ENCODE measurements at regions not wholly inside any gene's neighbourhood (a gene's known extent, or its start where the extent isn't known, plus 50 kb on each side); places are given as distances from the start of the nearest gene placed in this dataset.

- no peak for DNase-seq
Measured at GRCh38 chr4:43990963-43991362, 457.6 kb downstream of the KCTD8 start.

GRCh38 chr4:43992552-43992951 lies 456.1 kb downstream of the KCTD8 start:
- no peak for DNase-seq

DNA sequence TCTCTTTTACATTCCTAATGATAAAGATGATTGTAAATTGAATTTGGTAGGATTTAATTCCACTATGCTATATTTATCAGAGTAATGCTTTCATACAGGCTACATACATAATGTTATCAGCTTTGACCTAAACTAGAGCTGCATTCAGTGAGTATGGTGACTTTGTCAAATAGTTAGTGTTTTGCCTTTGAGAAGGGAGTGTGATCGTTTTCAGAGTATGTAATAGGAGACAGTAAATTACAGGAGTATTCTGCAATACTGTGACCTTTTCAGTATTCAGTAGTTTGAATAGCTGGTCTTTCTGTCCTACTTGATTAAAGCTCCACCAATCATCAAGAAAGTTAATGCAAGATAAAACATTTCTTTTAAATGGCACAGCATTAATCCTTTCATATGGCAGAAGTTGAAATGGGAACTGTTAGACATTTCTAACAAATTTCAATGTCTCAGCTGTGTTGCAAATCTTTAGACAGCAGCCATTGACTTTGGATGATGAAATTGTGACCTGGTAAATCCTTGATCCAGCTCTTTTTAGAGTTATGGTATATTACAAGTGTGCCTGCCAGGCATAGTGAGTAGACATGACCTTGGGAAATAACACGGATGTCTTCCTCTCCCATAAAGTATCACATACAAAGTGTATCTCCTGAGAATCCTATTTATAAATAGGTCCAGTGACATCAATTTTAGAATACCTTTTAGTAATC lies 455.3 kb downstream of the KCTD8 start:
- no peak for DNase-seq

- DNase-seq = no peak
Measured at GRCh38 chr4:43999669-44000068, 448.9 kb downstream of the KCTD8 start.

DNA sequence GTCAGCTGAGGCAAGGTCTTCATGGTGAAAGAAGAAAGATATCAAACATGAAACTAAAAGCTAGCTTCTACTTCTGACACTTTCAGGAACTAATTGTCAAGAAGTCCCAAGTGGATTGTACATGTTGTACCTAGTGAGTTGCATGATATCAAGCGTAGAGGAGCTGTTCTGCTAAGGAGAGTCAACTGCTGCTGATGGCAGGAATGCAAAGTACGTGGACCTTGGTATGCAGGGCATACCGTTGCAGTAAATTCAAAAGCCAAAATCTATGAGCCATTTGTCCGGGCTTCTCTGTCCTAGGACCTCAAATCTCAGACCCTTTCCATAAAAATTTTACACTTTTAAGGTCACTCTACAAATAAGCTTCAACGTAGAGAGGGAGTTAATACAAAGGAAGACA lies 446.2 kb downstream of the KCTD8 start:
- DNase-seq = no peak

DNA sequence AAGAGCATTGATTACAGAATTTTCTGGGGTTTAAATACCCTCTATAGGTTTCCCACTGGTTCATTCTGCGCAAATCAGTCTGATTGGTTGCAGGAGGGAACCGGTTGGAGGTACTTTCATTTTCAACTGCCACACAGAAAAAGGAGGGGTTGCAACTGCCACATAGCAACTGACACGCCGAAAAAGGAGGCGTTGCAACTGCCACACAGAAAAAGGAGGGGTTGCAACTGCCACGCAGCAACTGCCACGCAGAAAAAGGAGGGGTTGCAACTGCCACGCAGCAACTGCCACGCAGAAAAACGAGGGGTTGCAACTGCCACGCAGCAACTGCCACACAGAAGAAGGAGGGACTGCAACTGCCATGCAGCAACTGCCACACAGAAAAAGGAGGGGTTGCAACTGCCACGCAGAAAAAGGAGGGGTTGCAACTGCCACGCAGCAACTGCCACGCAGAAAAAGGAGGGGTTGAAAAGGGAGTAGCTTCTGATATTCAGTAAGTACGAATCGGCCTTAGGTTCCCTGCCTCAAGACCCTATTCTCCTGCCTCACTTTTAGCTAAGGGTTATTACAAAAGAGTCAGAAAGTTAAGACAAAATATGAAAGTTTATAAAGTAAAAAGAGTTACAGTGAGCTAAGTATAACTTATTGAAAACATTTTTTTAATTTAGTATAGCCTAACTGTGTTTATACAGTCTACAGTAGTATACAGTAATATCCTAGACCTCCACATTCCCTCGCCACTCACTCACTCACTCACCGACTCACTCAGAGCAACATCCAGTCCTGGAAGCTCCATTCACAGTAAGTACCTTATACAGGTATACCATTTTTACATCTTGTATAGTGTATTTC lies 431.8 kb downstream of the KCTD8 start:
- DNase-seq = no peak

DNA sequence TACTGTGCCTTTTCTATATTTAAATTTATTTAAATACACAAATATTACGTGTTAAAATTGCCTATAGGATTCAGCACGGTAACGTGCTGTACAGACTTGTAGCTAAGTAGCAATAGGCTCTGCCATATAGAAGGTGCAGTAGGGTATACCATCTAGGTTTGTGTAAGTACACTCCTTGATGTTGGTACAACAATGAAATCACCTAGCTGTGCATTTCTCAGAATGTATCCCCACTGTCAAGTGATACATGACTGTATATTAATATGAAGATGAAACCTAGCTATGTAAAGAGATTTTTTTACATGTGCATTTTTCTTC lies 431.2 kb downstream of the KCTD8 start:
- DNase-seq = no peak

DNA sequence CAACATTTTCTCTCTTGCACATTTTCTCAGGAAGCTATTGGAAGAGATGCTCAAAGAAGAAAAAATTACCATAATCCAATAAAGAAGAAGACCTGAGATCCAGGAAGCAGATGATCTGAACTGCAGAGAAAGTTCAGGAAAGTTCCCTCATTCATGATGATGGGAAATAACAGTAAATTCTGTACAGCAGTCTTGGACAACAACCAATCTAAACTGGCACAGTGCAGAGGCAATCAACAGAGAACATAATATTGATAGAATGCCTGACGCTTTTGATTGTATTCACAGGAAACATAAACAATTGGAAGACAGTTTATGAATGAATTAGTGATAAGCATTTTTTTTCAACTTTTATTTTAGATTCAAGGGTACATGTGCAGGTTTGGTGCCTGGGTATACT lies 428.9 kb downstream of the KCTD8 start:
- no peak for DNase-seq

GRCh38 chr4:44025376-44026020 lies 423.1 kb downstream of the KCTD8 start:
- no peak for DNase-seq

DNA sequence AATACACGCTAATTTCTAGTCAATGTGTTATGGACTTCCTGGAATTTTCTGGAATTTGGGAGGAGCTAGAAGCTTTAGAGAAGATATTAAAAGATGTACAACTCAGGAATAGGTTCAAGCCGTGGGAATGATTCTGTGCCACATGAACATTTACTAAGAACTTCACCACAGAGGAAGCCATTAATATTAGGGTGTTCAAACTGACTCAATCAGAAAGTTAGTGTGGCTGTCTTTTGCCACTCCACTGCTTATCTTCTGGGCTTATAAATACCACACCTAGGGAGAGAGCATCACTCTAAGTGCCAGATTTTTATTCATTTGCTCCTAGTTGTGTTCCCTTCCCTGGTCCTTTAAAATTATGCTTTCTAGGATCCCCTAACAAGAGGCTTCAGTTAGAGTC lies 409.8 kb downstream of the KCTD8 start:
- no peak for DNase-seq

- no peak for DNase-seq
Measured at GRCh38 chr4:44046491-44046890, 402.1 kb downstream of the KCTD8 start.

GRCh38 chr4:44056721-44057151 lies 391.9 kb downstream of the KCTD8 start:
- DNase-seq = no peak

DNA sequence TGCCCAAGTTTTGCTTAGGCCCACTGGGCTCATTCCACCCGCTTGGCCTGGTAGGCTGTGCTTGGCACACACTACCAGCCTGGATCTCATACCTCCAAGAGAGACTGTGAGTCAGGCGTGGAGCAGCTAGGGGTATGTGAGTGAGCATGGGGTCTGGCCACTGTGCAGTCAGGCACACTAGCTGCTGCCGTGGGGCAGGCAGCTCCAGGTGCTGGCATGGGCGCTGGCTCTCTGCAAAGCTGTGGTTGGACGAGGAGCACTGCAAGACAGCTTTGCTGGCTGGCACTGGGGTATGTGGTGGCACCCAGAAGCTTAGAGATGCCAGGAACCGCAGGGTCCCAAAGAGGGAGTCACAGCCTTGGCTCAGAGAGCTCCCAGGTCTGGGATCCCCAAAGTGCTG lies 377.8 kb downstream of the KCTD8 start:
- no peak for DNase-seq

DNA sequence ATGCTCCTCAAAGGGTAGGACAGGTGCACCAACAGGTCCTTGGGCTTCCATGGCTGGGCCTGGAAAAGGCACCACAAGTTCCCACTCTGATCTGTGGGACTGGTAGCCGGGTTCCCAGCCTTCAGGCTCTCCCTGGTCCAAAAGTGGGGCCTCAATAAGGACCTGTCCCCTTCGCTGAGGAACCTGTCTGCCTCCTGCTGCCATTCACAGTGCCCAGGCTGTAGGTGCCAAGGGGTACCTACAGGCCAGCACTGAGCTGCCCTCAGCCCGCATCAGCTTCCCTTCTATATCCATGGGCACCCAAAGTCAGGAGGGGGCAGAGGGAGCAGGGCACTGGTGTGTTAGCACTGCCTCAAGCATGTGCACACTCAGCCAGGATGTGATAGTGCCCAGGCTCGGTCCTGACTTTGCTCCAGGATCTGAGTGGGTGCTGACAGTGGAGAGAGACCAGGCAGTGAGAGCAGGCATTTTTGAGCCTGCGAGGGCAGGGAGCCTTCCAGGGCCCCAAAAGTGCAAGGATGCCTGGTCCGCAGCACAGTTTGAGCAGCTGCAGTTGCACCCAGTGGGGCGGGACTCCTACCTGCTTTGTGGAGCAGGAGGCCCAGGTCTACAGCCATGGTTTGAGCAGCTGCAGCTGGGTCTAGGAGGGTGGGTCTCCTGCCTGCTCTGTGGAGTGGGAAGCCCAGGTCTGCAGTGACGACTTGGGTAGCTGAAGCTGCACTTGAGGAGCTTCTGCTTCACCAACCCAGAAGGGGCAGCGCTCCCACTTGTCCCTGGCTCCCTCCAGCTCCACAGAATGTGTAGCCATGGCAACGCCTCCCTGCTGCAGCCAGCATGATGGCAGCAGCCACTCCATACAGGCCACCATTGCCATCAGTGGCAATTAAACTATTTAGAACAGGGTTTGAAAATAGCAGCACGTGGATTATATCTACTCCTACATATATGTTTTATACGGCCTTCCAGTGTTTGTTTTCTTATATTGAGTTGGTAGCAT lies 376.4 kb downstream of the KCTD8 start:
- no peak for DNase-seq

GRCh38 chr4:44086753-44087152 lies 361.9 kb downstream of the KCTD8 start:
- no peak for DNase-seq

DNA sequence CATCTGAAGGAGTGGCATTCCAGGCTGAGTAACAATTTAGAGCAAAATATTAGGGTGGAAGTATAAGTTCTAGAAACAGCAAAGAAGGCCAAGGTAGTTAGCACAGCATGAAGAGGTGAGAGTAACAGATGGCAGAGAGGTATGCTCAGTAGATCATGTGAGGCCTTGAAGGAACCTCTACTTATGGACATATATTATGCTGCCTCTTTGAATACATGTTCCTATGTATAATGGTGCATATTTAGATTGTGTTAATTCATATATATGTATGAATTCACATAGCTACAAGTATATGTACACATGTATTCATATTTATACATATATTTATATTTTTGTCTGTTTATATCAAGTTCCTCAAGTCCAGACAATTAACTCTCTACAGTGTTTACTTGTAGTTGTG lies 355.2 kb downstream of the KCTD8 start:
- no peak for DNase-seq

- DNase-seq = no peak
Measured at GRCh38 chr4:44098973-44099372, 349.6 kb downstream of the KCTD8 start.

- no peak for DNase-seq
Measured at GRCh38 chr4:44100456-44100855, 348.2 kb downstream of the KCTD8 start.

DNA sequence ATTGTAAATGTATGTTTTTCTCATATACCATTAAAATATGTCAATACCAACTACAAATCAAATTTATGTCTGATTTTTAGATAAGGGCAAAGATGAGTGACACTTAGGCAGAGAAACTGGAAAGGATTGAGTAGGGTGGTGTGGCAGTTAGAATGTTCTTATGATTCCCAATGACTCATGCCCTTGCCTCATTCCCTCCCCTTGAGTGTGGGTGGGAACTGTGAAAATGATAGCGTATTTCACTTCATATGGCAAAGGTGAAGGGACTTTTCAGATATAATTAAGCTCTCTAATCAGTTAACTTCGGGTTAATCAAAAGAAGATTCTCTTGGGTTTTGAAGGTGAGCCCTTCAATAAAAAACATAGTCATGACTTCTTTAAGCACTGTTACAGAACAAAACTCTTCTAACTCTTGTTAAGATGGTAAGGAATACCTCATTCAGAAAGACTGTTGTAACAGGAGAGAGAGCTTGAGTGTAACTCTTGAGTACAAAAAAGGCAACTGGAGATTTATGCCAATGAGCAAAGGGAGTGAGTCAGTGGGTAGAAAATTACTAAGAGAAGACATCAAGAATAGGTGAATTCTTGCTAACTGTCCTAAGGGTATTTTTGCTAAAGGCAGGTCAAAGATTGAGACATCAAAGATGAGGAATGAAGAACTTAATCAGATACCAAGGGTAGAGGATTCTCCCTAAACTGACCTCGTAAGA lies 329.5 kb downstream of the KCTD8 start:
- DNase-seq = no peak

DNA sequence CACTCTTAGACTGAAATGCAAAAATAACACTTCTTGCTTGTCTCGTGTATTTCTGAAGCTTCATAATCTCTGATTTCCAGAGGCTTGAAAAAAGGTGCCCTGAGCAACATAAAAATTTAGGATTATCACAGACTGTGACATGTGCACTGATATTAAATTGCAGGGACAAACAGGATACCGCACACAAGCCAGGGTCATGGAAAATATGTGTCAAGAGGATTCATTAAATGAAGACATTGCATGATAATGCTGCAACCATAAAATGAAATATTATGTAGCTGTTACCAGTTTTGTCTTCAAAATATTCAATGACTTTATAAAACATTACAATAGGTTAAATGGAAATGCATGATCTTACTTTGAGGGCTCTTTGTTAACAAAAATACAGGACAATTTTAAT lies 328.0 kb downstream of the KCTD8 start:
- DNase-seq = no peak

DNA sequence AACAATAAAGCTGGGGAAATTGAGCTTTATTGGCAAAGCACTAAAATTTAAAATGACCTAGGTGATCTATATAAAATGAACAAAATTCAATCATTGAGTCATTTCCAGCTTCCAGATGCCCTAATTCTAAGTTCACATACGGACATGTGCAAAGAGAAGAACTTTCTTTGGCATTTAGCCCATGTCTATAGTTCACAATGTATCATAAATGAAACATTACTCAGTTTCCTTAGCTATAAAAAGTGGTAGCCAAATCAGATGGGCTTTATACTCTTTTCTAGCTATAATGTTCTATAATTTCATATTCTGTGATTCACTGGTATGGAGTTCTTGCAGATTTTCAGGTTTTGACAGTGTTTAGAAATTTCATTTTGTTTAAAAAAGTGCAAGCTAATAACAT lies 327.4 kb downstream of the KCTD8 start:
- no peak for DNase-seq

Measured in T-helper 2 cell (primary cell).